PC-3 (cell line): ENCODE measurements at regions not wholly inside any gene's neighbourhood (a gene's known extent, or its start where the extent isn't known, plus 50 kb on each side); places are given as distances from the start of the nearest gene placed in this dataset.

Experiments
- CTCF ChIP-seq: fragments of 300-600 bp; sonication (generic); conservative IDR thresholded peaks from 2 replicates; pipeline ENCODE4 v1.5.1; 2017; ENCODE audit warnings: antibody characterized with exemption, low read depth, mild to moderate bottlenecking, low read length
- EZH2 ChIP-seq: fragments of 300-600 bp; sonication (generic); IDR thresholded peaks from one replicate; pipeline ENCODE4 v1.6.1; 2017; ENCODE audit warnings: antibody characterized with exemption, mild to moderate bottlenecking, low read length; ENCODE audit not compliant: unreplicated experiment
- EZH2phosphoT487 ChIP-seq: fragments of 300-600 bp; sonication (generic); IDR thresholded peaks from 2 replicates; pipeline ENCODE4 v1.6.1; 2018; ENCODE audit warnings: mild to moderate bottlenecking, antibody characterized with exemption, low read length, borderline replicate concordance

- TF ChIP-seq CTCF (no peak), EZH2phosphoT487 (no peak), EZH2 (no peak)
Observed at GRCh38 chr18:43380104-43380672, 102.9 kb upstream of the SYT4 start.
